HEK293T (cell line): ENCODE measurements at regions not wholly inside any gene's neighbourhood (a gene's known extent, or its start where the extent isn't known, plus 50 kb on each side); places are given as distances from the start of the nearest gene placed in this dataset.

Experiments
- ARNT ChIP-seq: fragments of 450-650 bp; IDR thresholded peaks from 2 replicates; pipeline ENCODE4 v1.6.1; 2017; ENCODE audit warnings: mild to moderate bottlenecking
- BHLHE40 ChIP-seq: fragments of 450-650 bp; IDR thresholded peaks from 2 replicates; pipeline ENCODE4 v1.6.1; 2016; ENCODE audit warnings: mild to moderate bottlenecking, moderate library complexity, borderline replicate concordance
- CTBP1 ChIP-seq: fragments of 450-650 bp; IDR thresholded peaks from 2 replicates; pipeline ENCODE4 v1.6.1; 2016; ENCODE audit warnings: borderline replicate concordance
- FOXM1 ChIP-seq: fragments of 450-650 bp; IDR thresholded peaks from 2 replicates; pipeline ENCODE4 v1.6.1; 2017; ENCODE audit warnings: mild to moderate bottlenecking, borderline replicate concordance
- HDGF ChIP-seq: fragments of 450-650 bp; IDR thresholded peaks from 2 replicates; pipeline ENCODE4 v1.6.1; 2017; ENCODE audit warnings: antibody characterized with exemption, borderline replicate concordance
- SUZ12 ChIP-seq: fragments of 450-650 bp; IDR thresholded peaks from 2 replicates; pipeline ENCODE4 v1.6.1; 2016; ENCODE audit warnings: mild to moderate bottlenecking
- TARDBP ChIP-seq: fragments of 450-650 bp; IDR thresholded peaks from 2 replicates; pipeline ENCODE4 v1.6.1; 2016
- ZNF384 ChIP-seq: fragments of 450-650 bp; IDR thresholded peaks from 2 replicates; pipeline ENCODE4 v1.6.1; 2016

DNA sequence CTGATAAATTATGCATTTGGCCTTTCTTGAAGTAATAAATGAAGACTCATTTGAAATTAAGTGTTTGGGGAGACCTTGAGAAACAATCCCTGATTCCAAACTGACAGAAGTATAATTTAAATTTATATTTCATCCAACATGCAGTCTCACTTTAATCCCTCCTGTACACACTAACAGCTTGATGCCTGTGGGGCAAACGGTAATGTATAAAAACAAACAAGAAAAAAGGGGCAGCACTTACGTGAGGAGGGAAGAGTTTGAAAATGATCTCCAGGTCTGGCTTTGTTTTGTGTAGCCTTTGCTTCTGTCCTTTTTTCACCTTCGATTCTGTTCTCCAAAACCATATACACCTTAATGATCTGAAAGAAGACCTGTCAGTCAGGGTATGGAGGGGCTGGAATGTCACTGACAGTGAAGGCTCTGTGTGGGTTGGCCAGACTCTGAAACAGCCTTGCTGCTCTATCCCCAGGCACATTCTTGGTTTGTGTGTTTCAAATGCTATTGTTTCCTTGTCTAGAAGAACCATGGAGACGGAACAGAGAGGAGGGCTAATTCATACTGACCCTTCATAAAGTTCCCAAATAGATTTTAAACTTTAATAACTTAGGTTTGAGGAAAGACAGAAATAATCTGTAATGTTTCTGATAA, 338.2 kb upstream of the WWC1 start:
- TF ChIP-seq HDGF = no peak
- TF ChIP-seq SUZ12 = no peak
- no peak for TF ChIP-seq FOXM1
- no peak for TF ChIP-seq ZNF384
- no peak for TF ChIP-seq BHLHE40
- TF ChIP-seq CTBP1 = no peak
- no peak for TF ChIP-seq ARNT
- no peak for TF ChIP-seq TARDBP
